Left ventricle myocardium superior (tissue), 1 donor: ENCODE measurements at regions not wholly inside any gene's neighbourhood (a gene's known extent, or its start where the extent isn't known, plus 50 kb on each side); places are given as distances from the start of the nearest gene placed in this dataset.
"Not testable (repeated sequence)": the region's sequence is repeated elsewhere in the genome, so short reads cannot be mapped to it uniquely, and the experiment has no call there.

Experiments
- ATAC-seq: fragments of 200-7000 bp; cut with Tn5 transposase; one replicate; pipeline ENCODE4 v1.9.1; 2020; ENCODE audit warnings: mild to moderate bottlenecking, moderate library complexity
- DNase-seq: peaks from one replicate; pipeline ENCODE4 v3.0.0-alpha.2; 2020
- intact Hi-C: fragments of 100-400 bp; cut with micrococcal nuclease; formaldehyde crosslinking; loops from one replicate; pipeline ENCODE4 v1.11.0; 2022
- donor health status: DM: no; HTN: yes; CAD: no; lungs with severe emphysema.

- DNase-seq = no peak
- intact Hi-C loops = no loop called here
- ATAC-seq = no peak
Observed at GRCh38 chr13:30816736-30817135, 81.4 kb downstream of the ALOX5AP start.

- peak; percentile 67 for ATAC-seq
- DNase-seq = no peak
- intact Hi-C loops = no loop called here
Observed at GRCh38 chr13:30818323-30818960, 83.1 kb downstream of the ALOX5AP start.

GRCh38 chr13:30819136-30819888 lies 84.0 kb downstream of the ALOX5AP start:
- DNase-seq (no peak), ATAC-seq (no peak)
- intact Hi-C loops = no loop called here

GRCh38 chr13:30821421-30821820 lies 84.7 kb upstream of the MEDAG start:
- ATAC-seq (no peak), DNase-seq (no peak)
- intact Hi-C loops = no loop called here

GRCh38 chr13:30824651-30825050 lies 81.4 kb upstream of the MEDAG start:
- intact Hi-C loops = no loop called here
- DNase-seq (no peak), ATAC-seq (no peak)

- DNase-seq = no peak
- intact Hi-C loops = no loop called here
- no peak for ATAC-seq
Observed at GRCh38 chr13:30826911-30827577, 79.0 kb upstream of the MEDAG start.

GRCh38 chr13:30827578-30827925 lies 78.5 kb upstream of the MEDAG start:
- intact Hi-C loops = no loop called here
- ATAC-seq = no peak
- no peak for DNase-seq

GRCh38 chr13:30829145-30829832 lies 76.8 kb upstream of the MEDAG start:
- intact Hi-C loops = no loop called here

GRCh38 chr13:30829833-30830637 lies 76.0 kb upstream of the MEDAG start:
- ATAC-seq (no peak), DNase-seq (no peak)
- intact Hi-C loops = no loop called here

More at GRCh38 chr13:30829145-30829832, 76.8 kb upstream of the MEDAG start:
- ATAC-seq (no peak), DNase-seq (no peak)

GRCh38 chr13:30830638-30830965 lies 75.5 kb upstream of the MEDAG start:
- ATAC-seq = no peak
- intact Hi-C loops = no loop called here
- DNase-seq = no peak

GRCh38 chr13:30831515-30831914 lies 74.6 kb upstream of the MEDAG start:
- intact Hi-C loops = no loop called here
- ATAC-seq (no peak), DNase-seq (no peak)

GRCh38 chr13:30832377-30832776 lies 73.7 kb upstream of the MEDAG start:
- ATAC-seq (no peak), DNase-seq (no peak)
- intact Hi-C loops = no loop called here

GRCh38 chr13:30832845-30833332 lies 73.2 kb upstream of the MEDAG start:
- DNase-seq (peak; percentile 66), ATAC-seq (peak; percentile 53)
- intact Hi-C loops = no loop called here

- DNase-seq (no peak), ATAC-seq (no peak)
- intact Hi-C loops = no loop called here
Observed at GRCh38 chr13:30835442-30835841, 70.6 kb upstream of the MEDAG start.

- DNase-seq = no peak
- intact Hi-C loops = no loop called here
- no peak for ATAC-seq
Observed at GRCh38 chr13:30837227-30838159, 68.6 kb upstream of the MEDAG start.

- intact Hi-C loops, ATAC-seq, DNase-seq: not testable (repeated sequence)
Observed at GRCh38 chr13:30839636-30840035, 66.4 kb upstream of the MEDAG start.

- intact Hi-C loops = no loop called here
- DNase-seq = no peak
- ATAC-seq = no peak
Observed at GRCh38 chr13:30840515-30840914, 65.6 kb upstream of the MEDAG start.

GRCh38 chr13:30841154-30841553 lies 64.9 kb upstream of the MEDAG start:
- ATAC-seq = no peak
- DNase-seq = no peak

More at GRCh38 chr13:30841154-30841553, 64.9 kb upstream of the MEDAG start:
- intact Hi-C loops = no loop called here
